ENCODE measurements at regions not wholly inside any gene's neighbourhood (a gene's known extent, or its start where the extent isn't known, plus 50 kb on each side); places are given as distances from the start of the nearest gene placed in this dataset.

- Histone ChIP-seq H3K23ac (ENCODE audit: low read length) (no peak overlapping the region), H4K91ac (ENCODE audit: low read depth, low read length) (no peak overlapping the region), H4K12ac (ENCODE audit: low read depth, low read length) (no peak overlapping the region), H3K18ac (ENCODE audit: low read length) (no peak overlapping the region), H3K4me3 (ENCODE audit: low read depth, low read length) (no peak overlapping the region), H3K79me2 (ENCODE audit: control insufficient read depth, insufficient read depth, low read length, poor library complexity) (no peaks in the 10 kb centered on the region), H3K9me3 (ENCODE audit: insufficient read depth, low read depth, low read length) (no peaks in the 10 kb centered on the region), H3K4ac (ENCODE audit: low read depth, low read length) (no peak overlapping the region), H3K4me2 (ENCODE audit: low read length) (no peak overlapping the region), H3K9ac (ENCODE audit: low read length) (no peak overlapping the region), H3K36me3 (ENCODE audit: control insufficient read depth in 1 of 2, insufficient read depth in 2 of 2, low read length in 2 of 2) (no peaks in the 10 kb centered on the region), H3K14ac (ENCODE audit: low read length) (no peak overlapping the region), H3K79me1 (ENCODE audit: low read length) (no peaks in the 10 kb centered on the region), H2AK5ac (ENCODE audit: low read length) (no peak overlapping the region), H2BK120ac (ENCODE audit: insufficient read depth, low read length, poor library complexity) (no peak overlapping the region), H2BK12ac (ENCODE audit: low read length) (no peak overlapping the region), H2BK5ac (ENCODE audit: low read depth, low read length, poor library complexity) (no peak overlapping the region), H2AFZ (ENCODE audit: insufficient read depth, low read length, poor library complexity) (no peak overlapping the region), H3K27me3 (ENCODE audit: insufficient read depth, low read length) (no peaks in the 10 kb centered on the region), H3K4me1 (ENCODE audit: control insufficient read depth in 1 of 2, insufficient read depth in 2 of 2, low read length in 2 of 2) (no peaks in the 10 kb centered on the region), H3K27ac (ENCODE audit: low read depth, low read length) (no peak overlapping the region), H4K8ac (ENCODE audit: low read depth, low read length) (no peak overlapping the region)
- no peak for DNase-seq
- whole genome bisulfite sequencing (ENCODE audit: extremely low coverage, insufficient coverage, insufficient read length): no CpG with 5 or more reads among the region's 2 CpGs
Observed at GRCh38 chr15:47897525-47897924, 180.2 kb downstream of the SEMA6D start.

GRCh38 chr15:47900751-47901150 lies 183.4 kb downstream of the SEMA6D start:
- Histone ChIP-seq H3K9me3 (ENCODE audit: insufficient read depth, low read depth, low read length) (peaks cover 6% of the 10 kb centered on the region), H4K8ac (ENCODE audit: low read depth, low read length) (no peak overlapping the region), H3K4me2 (ENCODE audit: low read length) (no peak overlapping the region), H3K4me1 (ENCODE audit: control insufficient read depth in 1 of 2, insufficient read depth in 2 of 2, low read length in 2 of 2) (no peaks in the 10 kb centered on the region), H3K36me3 (ENCODE audit: control insufficient read depth in 1 of 2, insufficient read depth in 2 of 2, low read length in 2 of 2) (no peaks in the 10 kb centered on the region), H3K79me1 (ENCODE audit: low read length) (no peaks in the 10 kb centered on the region), H3K18ac (ENCODE audit: low read length) (no peak overlapping the region), H2BK12ac (ENCODE audit: low read length) (no peak overlapping the region), H3K14ac (ENCODE audit: low read length) (no peak overlapping the region), H2AFZ (ENCODE audit: insufficient read depth, low read length, poor library complexity) (no peak overlapping the region), H2BK120ac (ENCODE audit: insufficient read depth, low read length, poor library complexity) (no peak overlapping the region), H2AK5ac (ENCODE audit: low read length) (no peak overlapping the region), H4K91ac (ENCODE audit: low read depth, low read length) (no peak overlapping the region), H3K27me3 (ENCODE audit: insufficient read depth, low read length) (no peaks in the 10 kb centered on the region), H3K23ac (ENCODE audit: low read length) (no peak overlapping the region), H3K4ac (ENCODE audit: low read depth, low read length) (no peak overlapping the region), H4K12ac (ENCODE audit: low read depth, low read length) (no peak overlapping the region), H3K4me3 (ENCODE audit: low read depth, low read length) (no peak overlapping the region), H3K27ac (ENCODE audit: low read depth, low read length) (no peak overlapping the region), H2BK5ac (ENCODE audit: low read depth, low read length, poor library complexity) (no peak overlapping the region), H3K79me2 (ENCODE audit: control insufficient read depth, insufficient read depth, low read length, poor library complexity) (no peaks in the 10 kb centered on the region), H3K9ac (ENCODE audit: low read length) (no peak overlapping the region)
- no CpG with 5 or more reads among the region's 1 CpG for WGBS (ENCODE audit: extremely low coverage, insufficient coverage, insufficient read length)
- no peak for DNase-seq

- no peak overlapping the region for H4K8ac ChIP-seq (ENCODE audit: low read depth, low read length)
- no peak overlapping the region for H3K23ac ChIP-seq (ENCODE audit: low read length)
- H3K14ac ChIP-seq (ENCODE audit: low read length): no peak overlapping the region
- H3K36me3 ChIP-seq (ENCODE audit: control insufficient read depth in 1 of 2, insufficient read depth in 2 of 2, low read length in 2 of 2): no peaks in the 10 kb centered on the region
- no peak overlapping the region for H4K91ac ChIP-seq (ENCODE audit: low read depth, low read length)
- H3K18ac ChIP-seq (ENCODE audit: low read length): no peak overlapping the region
- DNase-seq: no peak
- no peak overlapping the region for H2BK5ac ChIP-seq (ENCODE audit: low read depth, low read length, poor library complexity)
- H2AFZ ChIP-seq (ENCODE audit: insufficient read depth, low read length, poor library complexity): no peak overlapping the region
- H2BK12ac ChIP-seq (ENCODE audit: low read length): no peak overlapping the region
- no peak overlapping the region for H2AK5ac ChIP-seq (ENCODE audit: low read length)
- no peak overlapping the region for H3K4me3 ChIP-seq (ENCODE audit: low read depth, low read length)
- no peaks in the 10 kb centered on the region for H3K79me1 ChIP-seq (ENCODE audit: low read length)
- H3K9me3 ChIP-seq (ENCODE audit: insufficient read depth, low read depth, low read length): peaks cover 6% of the 10 kb centered on the region
- no peaks in the 10 kb centered on the region for H3K79me2 ChIP-seq (ENCODE audit: control insufficient read depth, insufficient read depth, low read length, poor library complexity)
- H3K27me3 ChIP-seq (ENCODE audit: insufficient read depth, low read length): no peaks in the 10 kb centered on the region
- no peak overlapping the region for H3K27ac ChIP-seq (ENCODE audit: low read depth, low read length)
- no peak overlapping the region for H3K9ac ChIP-seq (ENCODE audit: low read length)
- H3K4me2 ChIP-seq (ENCODE audit: low read length): no peak overlapping the region
- no peak overlapping the region for H2BK120ac ChIP-seq (ENCODE audit: insufficient read depth, low read length, poor library complexity)
- H3K4me1 ChIP-seq (ENCODE audit: control insufficient read depth in 1 of 2, insufficient read depth in 2 of 2, low read length in 2 of 2): no peaks in the 10 kb centered on the region
- no peak overlapping the region for H3K4ac ChIP-seq (ENCODE audit: low read depth, low read length)
- no peak overlapping the region for H4K12ac ChIP-seq (ENCODE audit: low read depth, low read length)
Observed at GRCh38 chr15:47903368-47903767, 186.1 kb downstream of the SEMA6D start.

GRCh38 chr15:47908486-47908885 lies 191.2 kb downstream of the SEMA6D start:
- no peak overlapping the region for H2AFZ ChIP-seq (ENCODE audit: insufficient read depth, low read length, poor library complexity)
- H3K36me3 ChIP-seq (ENCODE audit: control insufficient read depth in 1 of 2, insufficient read depth in 2 of 2, low read length in 2 of 2): no peaks in the 10 kb centered on the region
- H3K27ac ChIP-seq (ENCODE audit: low read depth, low read length): no peak overlapping the region
- H2BK5ac ChIP-seq (ENCODE audit: low read depth, low read length, poor library complexity): no peak overlapping the region
- no peak overlapping the region for H2BK12ac ChIP-seq (ENCODE audit: low read length)
- no peaks in the 10 kb centered on the region for H3K9me3 ChIP-seq (ENCODE audit: insufficient read depth, low read depth, low read length)
- no peaks in the 10 kb centered on the region for H3K4me1 ChIP-seq (ENCODE audit: control insufficient read depth in 1 of 2, insufficient read depth in 2 of 2, low read length in 2 of 2)
- H3K9ac ChIP-seq (ENCODE audit: low read length): no peak overlapping the region
- no peak overlapping the region for H4K8ac ChIP-seq (ENCODE audit: low read depth, low read length)
- H3K18ac ChIP-seq (ENCODE audit: low read length): no peak overlapping the region
- no peaks in the 10 kb centered on the region for H3K79me1 ChIP-seq (ENCODE audit: low read length)
- no peak overlapping the region for H3K4ac ChIP-seq (ENCODE audit: low read depth, low read length)
- WGBS (ENCODE audit: extremely low coverage, insufficient coverage, insufficient read length): no CpG with 5 or more reads among the region's 1 CpG
- no peak overlapping the region for H3K23ac ChIP-seq (ENCODE audit: low read length)
- H4K91ac ChIP-seq (ENCODE audit: low read depth, low read length): no peak overlapping the region
- H3K27me3 ChIP-seq (ENCODE audit: insufficient read depth, low read length): no peaks in the 10 kb centered on the region
- no peak overlapping the region for H2BK120ac ChIP-seq (ENCODE audit: insufficient read depth, low read length, poor library complexity)
- no peak overlapping the region for H3K4me2 ChIP-seq (ENCODE audit: low read length)
- no peak overlapping the region for H2AK5ac ChIP-seq (ENCODE audit: low read length)
- DNase-seq: no peak
- no peaks in the 10 kb centered on the region for H3K79me2 ChIP-seq (ENCODE audit: control insufficient read depth, insufficient read depth, low read length, poor library complexity)
- no peak overlapping the region for H3K14ac ChIP-seq (ENCODE audit: low read length)
- H3K4me3 ChIP-seq (ENCODE audit: low read depth, low read length): no peak overlapping the region
- H4K12ac ChIP-seq (ENCODE audit: low read depth, low read length): no peak overlapping the region

All from trophoblast cell (in vitro differentiated cells and primary cell).